Transverse colon (tissue), 4 donors: ENCODE measurements at regions not wholly inside any gene's neighbourhood (a gene's known extent, or its start where the extent isn't known, plus 50 kb on each side); places are given as distances from the start of the nearest gene placed in this dataset.

Experiments used
- DNase-seq: peaks from one replicate; pipeline ENCODE4 v3.0.0-alpha.2; 2019
- H3K27ac ChIP-seq, 4 donors: fragments of 200-600 bp; sonication (generic); 2 replicates each; pipeline ENCODE4 v1.5.1; 2016 to 2018; ENCODE audit warnings: inconsistent platforms in 4 of 4
- H3K27me3 ChIP-seq: fragments of 200-600 bp; sonication (generic); 2 replicates; pipeline ENCODE4 v1.5.1; 2017; ENCODE audit warnings: inconsistent platforms
- H3K36me3 ChIP-seq, 4 donors: fragments of 200-600 bp; sonication (generic); 2 replicates each; pipeline ENCODE4 v1.5.1; 2017 to 2019; ENCODE audit warnings: inconsistent platforms in 4 of 4
- H3K4me1 ChIP-seq, 4 donors: fragments of 200-600 bp; sonication (generic); 2 replicates each; pipeline ENCODE4 v1.5.1; 2017 to 2020; ENCODE audit warnings: inconsistent platforms in 4 of 4
- H3K4me3 ChIP-seq, 4 donors: fragments of 200-600 bp; sonication (generic); 1 replicate in 1 of 4; 2 replicates in 3 of 4; pipeline versions ENCODE4 v1.5.1 to v1.6.1; 2017 to 2019; ENCODE audit warnings: inconsistent platforms in 4 of 4
- H3K9me3 ChIP-seq, 2 donors: fragments of 200-600 bp; sonication (generic); 2 replicates each; pipeline ENCODE4 v1.5.1; 2017 to 2019; ENCODE audit warnings: inconsistent platforms in 2 of 2
- EP300 ChIP-seq: sonication (generic); formaldehyde crosslinking; IDR thresholded peaks from one replicate; pipeline ENCODE4 v1.6.1; 2017; ENCODE audit warnings: antibody characterized with exemption, low read depth
- POLR2A ChIP-seq: fragments of 450-650 bp; IDR thresholded peaks from one replicate; pipeline ENCODE4 v1.6.1; 2016; ENCODE audit warnings: antibody characterized with exemption, mild to moderate bottlenecking, moderate library complexity
- POLR2AphosphoS5 ChIP-seq, 3 donors: sonication (generic); formaldehyde crosslinking; IDR thresholded peaks; one replicate each; pipeline ENCODE4 v1.6.1; 2016; ENCODE audit warnings: antibody characterized with exemption in 3 of 3
- WGBS, 2 donors: methylation state at CpG; one replicate each; pipeline ENCODE4 v1.1.5; 2018; ENCODE audit warnings: low coverage in 1 of 2; 5-methylcytosine and 5-hydroxymethylcytosine counted together
- in situ Hi-C, 4 donors: fragments of 200-750 bp; cut with MboI; loops; one replicate each; pipeline versions ENCODE4 v1.15.0 to v1.15.1; 2017; ENCODE audit warnings: low sequenced_read_pairs in 3 of 4, low pct_ligation_motif_present in 1 of 4, low pct_unique_long_range_greater_than_20kb in 1 of 4
- intact Hi-C: fragments of 100-400 bp; cut with DNase I; formaldehyde crosslinking; loops from one replicate; pipeline ENCODE4 v1.15.1; 2023; ENCODE audit warnings: low total_unique reads
- TF ChIP-seq, protein P1 (sequence below), 5 experiments: fragments of 200-600 bp in 3 of 5; fragments of 450-650 bp in 2 of 5; sonication (generic) in 3 of 5; IDR thresholded peaks; 1 replicate in 2 of 5; 2 replicates in 3 of 5; pipeline ENCODE4 v1.5.1; 2016 to 2017; ENCODE audit warnings: antibody characterized with exemption in 5 of 5, inconsistent platforms in 3 of 5, mild to moderate bottlenecking in 2 of 5, moderate library complexity in 1 of 5

- no peak for DNase-seq
- Histone ChIP-seq H3K4me3 (no peak overlapping the region), H3K36me3 (no peaks in the 10 kb centered on the region), H3K4me1 (no peaks in the 10 kb centered on the region), H3K27ac (no peak overlapping the region), H3K27me3 (no peaks in the 10 kb centered on the region), H3K9me3 (no peaks in the 10 kb centered on the region)
- TF ChIP-seq EP300 (no peak), POLR2A (no peak), POLR2AphosphoS5 (IDR thresholded peaks at IDR 0.05) (no peak)
- TF ChIP-seq, protein P1, sequence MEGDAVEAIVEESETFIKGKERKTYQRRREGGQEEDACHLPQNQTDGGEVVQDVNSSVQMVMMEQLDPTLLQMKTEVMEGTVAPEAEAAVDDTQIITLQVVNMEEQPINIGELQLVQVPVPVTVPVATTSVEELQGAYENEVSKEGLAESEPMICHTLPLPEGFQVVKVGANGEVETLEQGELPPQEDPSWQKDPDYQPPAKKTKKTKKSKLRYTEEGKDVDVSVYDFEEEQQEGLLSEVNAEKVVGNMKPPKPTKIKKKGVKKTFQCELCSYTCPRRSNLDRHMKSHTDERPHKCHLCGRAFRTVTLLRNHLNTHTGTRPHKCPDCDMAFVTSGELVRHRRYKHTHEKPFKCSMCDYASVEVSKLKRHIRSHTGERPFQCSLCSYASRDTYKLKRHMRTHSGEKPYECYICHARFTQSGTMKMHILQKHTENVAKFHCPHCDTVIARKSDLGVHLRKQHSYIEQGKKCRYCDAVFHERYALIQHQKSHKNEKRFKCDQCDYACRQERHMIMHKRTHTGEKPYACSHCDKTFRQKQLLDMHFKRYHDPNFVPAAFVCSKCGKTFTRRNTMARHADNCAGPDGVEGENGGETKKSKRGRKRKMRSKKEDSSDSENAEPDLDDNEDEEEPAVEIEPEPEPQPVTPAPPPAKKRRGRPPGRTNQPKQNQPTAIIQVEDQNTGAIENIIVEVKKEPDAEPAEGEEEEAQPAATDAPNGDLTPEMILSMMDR (IDR thresholded peaks at IDR 0.05): no peak
- in situ Hi-C loops: no loop called here
- 81 to 100% methylated on average over 1 of the region's 1 CpG for WGBS, 2 donors
- intact Hi-C loops: no loop called here
Measured at GRCh38 chr7:46368871-46369270, 447.8 kb upstream of the IGFBP3 start.

DNA sequence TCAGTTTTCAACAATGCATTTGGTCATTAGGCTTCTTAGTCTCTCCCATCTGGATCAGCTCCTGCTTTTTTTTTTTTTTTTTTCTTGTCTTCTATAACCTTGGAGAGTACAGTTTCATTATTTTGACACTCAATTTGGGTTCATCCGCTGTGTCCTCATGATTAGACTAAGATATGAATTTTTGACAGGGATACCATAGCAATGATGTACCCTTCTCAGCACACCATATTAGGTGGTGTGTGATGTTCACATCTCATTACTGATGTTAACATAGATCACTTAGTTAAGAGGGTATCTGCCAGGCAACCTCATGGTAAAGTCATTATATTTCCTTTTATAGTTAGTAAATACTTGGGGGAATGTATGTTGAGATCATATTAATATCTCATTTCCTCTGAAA, 445.5 kb upstream of the IGFBP3 start:
- TF ChIP-seq POLR2A (no peak), EP300 (no peak), POLR2AphosphoS5 (IDR thresholded peaks at IDR 0.05) (no peak)
- TF ChIP-seq, protein P1 (IDR thresholded peaks at IDR 0.05): no peak
- H3K4me3 ChIP-seq: no peak overlapping the region
- WGBS, 2 donors: 97 to 100% methylated on average over 1 of the region's 1 CpG
- in situ Hi-C loops (no loop called here), intact Hi-C loops (no loop called here)
- no peaks in the 10 kb centered on the region for H3K36me3 ChIP-seq
- no peaks in the 10 kb centered on the region for H3K4me1 ChIP-seq
- DNase-seq: no peak
- H3K9me3 ChIP-seq: no peaks in the 10 kb centered on the region
- no peaks in the 10 kb centered on the region for H3K27me3 ChIP-seq
- H3K27ac ChIP-seq: no peak overlapping the region

- TF ChIP-seq POLR2A (no peak), POLR2AphosphoS5 (IDR thresholded peaks at IDR 0.05) (no peak), EP300 (no peak)
- TF ChIP-seq, protein P1 (IDR thresholded peaks at IDR 0.05): no peak
- 33 to 53% methylated on average over 1 of the region's 1 CpG for WGBS, 2 donors
- H3K4me1 ChIP-seq: no peaks in the 10 kb centered on the region
- no peak overlapping the region for H3K27ac ChIP-seq
- H3K4me3 ChIP-seq: no peak overlapping the region
- no peaks in the 10 kb centered on the region for H3K9me3 ChIP-seq
- intact Hi-C loops (no loop called here), in situ Hi-C loops (no loop called here)
- no peak for DNase-seq
- H3K36me3 ChIP-seq: no peaks in the 10 kb centered on the region
- no peaks in the 10 kb centered on the region for H3K27me3 ChIP-seq
Measured at GRCh38 chr7:46363688-46364087, 442.6 kb upstream of the IGFBP3 start.

- WGBS, 2 donors: 71 to 82% methylated on average over 2 of the region's 2 CpGs
- no peaks in the 10 kb centered on the region for H3K27me3 ChIP-seq
- no peak overlapping the region for H3K27ac ChIP-seq
- DNase-seq: no peak
- H3K4me3 ChIP-seq: no peak overlapping the region
- in situ Hi-C loops: no loop called here
- no peaks in the 10 kb centered on the region for H3K36me3 ChIP-seq
- H3K9me3 ChIP-seq: no peaks in the 10 kb centered on the region
- H3K4me1 ChIP-seq: no peaks in the 10 kb centered on the region
- intact Hi-C loops: no loop called here
- TF ChIP-seq EP300 (no peak), POLR2A (no peak), POLR2AphosphoS5 (IDR thresholded peaks at IDR 0.05) (no peak)
- TF ChIP-seq, protein P1 (IDR thresholded peaks at IDR 0.05): no peak
Measured at GRCh38 chr7:46360811-46361210, 439.7 kb upstream of the IGFBP3 start.
